Skin epidermis (tissue), 12 donors: ENCODE measurements at regions not wholly inside any gene's neighbourhood (a gene's known extent, or its start where the extent isn't known, plus 50 kb on each side); places are given as distances from the start of the nearest gene placed in this dataset.

Experiments
- H3K27ac ChIP-seq, 21 experiments: fragments of 200-600 bp; sonication (generic) in 11 of 21; one replicate each; pipeline ENCODE4 v1.5.0; 2020; ENCODE audit warnings: mild to moderate bottlenecking in 3 of 21, inconsistent platforms in 2 of 21, moderate library complexity in 2 of 21
- H3K4me3 ChIP-seq, 7 experiments: fragments of 200-600 bp; sonication (generic) in 2 of 7; one replicate each; pipeline ENCODE4 v1.5.0; 2020; ENCODE audit warnings: inconsistent platforms in 2 of 7, mild to moderate bottlenecking in 2 of 7, moderate library complexity in 1 of 7

DNA sequence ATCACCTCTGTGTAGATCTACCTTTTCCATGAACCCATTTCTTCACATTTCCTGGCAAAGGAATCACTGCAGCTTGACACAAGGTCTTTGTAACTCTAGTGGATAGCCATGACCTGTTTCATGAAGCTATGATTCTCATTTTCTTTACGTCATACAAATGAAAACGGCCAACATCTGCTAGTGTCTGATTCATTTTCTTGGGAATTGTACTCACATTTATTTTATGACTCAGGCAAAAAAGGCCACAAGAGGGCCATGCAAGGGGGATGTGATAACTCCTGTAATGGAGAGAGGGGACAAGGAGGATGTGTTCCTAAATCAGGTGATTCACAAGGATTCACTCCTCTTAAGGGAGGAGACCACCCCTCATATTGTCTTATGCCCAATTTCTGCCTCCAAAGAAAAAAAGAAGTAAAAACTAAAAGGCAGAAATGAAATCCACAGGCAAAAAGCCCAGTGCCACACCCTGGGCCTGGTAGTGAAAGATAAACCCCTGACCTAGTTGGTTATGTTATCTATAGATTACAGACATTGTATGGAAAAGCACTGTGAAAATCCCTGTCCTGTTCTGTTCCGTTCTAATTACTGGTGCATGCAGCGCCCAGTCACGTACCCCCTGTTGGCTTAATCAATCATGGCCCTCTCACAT is 249.9 kb downstream of the IPMK start:
- Histone ChIP-seq H3K27ac (no peak overlapping the region), H3K4me3 (no peak overlapping the region)

DNA sequence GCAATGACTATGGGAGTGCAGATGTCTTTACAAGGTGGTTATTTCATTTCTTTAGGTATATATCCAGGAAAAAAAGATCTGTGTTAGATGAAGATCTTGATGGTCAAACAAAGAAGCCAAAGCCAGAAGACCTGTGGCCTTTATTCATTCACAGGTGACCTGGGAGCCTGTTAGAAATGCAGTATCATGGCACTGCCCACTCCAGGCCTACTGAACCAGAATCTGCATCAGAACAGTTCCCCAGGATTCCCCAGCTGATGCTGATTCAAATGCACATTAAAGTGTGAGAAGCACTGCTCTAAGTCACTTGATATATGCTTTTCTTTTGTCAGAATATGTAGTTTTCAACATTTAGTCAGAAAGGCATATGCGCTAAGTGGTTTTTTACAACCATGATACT is 251.1 kb downstream of the IPMK start:
- no peak overlapping the region for H3K4me3 ChIP-seq
- H3K27ac ChIP-seq = no peak overlapping the region

GRCh38 chr10:58014436-58014835 is 253.3 kb downstream of the IPMK start:
- no peak overlapping the region for H3K4me3 ChIP-seq
- no peak overlapping the region for H3K27ac ChIP-seq

DNA sequence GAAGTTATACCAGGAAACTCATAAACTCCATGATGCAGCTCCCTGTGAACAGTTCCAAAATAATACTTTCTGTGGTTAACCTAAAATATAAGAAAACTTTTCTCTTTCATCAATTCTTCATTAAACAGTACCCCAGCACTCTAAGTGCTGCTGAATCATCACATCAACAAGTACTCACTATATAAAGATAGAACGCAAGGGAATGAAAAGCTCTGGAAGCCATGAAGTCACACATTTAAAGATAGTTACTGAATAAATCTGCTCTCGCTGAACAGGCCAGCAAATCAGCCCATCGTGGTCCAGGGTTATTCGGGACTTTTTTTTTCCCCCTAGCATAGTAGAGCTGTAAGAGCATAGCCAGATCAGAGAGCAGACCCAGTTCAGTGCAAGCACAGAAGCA is 254.3 kb downstream of the IPMK start:
- no peak overlapping the region for H3K4me3 ChIP-seq

DNA sequence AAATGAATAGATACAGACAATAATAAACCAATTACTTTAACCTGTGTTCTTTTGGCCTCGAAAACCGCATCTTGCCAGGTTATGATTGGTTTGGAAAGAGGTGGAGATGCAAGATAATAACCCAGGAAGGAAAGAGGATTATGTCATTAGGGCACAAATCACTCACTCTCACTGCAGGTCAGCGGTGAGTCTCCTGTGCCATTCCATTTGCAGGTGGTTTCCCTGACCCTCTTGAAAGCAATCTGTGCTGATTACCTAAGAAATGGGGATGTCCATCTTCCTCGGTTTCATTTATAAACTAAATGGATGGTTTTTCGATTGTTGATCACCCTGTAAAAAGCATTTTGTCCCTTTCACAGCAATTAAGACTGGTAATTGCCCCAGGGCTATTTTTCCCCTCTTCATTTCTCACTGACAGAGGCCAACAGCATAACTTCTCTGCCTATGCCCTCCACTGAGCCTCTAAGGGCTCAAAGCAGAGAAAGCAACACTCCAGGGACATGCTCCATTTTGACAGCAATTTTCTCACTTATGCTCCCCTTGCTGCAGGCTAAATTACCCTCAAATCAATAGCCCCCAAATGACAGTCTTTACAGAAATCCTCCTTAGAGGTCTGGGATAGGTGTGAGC is 257.5 kb downstream of the IPMK start:
- Histone ChIP-seq H3K4me3 (no peak overlapping the region), H3K27ac (no peak overlapping the region)

More for the DNA sequence above, 254.3 kb downstream of the IPMK start:
- H3K27ac ChIP-seq = no peak overlapping the region

DNA sequence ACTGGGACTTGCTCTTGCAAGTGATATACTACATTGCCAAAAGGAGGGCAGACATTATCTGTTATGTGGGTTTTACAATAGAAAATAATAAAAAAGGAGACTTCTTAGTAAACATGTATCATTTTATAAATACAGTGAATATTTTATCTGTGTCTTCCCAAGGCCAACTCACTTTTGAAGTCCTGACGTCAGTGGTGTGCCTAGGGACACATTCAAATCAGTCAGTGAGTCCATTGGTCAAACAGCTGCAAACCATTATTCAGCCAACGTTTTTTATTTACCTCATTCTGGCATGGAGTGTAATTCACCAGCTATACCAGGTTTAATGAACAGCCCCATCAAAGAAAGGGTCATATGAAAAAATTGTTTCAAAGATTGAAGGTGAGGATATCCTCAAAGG is 263.7 kb downstream of the IPMK start:
- Histone ChIP-seq H3K4me3 (no peak overlapping the region), H3K27ac (no peak overlapping the region)

DNA sequence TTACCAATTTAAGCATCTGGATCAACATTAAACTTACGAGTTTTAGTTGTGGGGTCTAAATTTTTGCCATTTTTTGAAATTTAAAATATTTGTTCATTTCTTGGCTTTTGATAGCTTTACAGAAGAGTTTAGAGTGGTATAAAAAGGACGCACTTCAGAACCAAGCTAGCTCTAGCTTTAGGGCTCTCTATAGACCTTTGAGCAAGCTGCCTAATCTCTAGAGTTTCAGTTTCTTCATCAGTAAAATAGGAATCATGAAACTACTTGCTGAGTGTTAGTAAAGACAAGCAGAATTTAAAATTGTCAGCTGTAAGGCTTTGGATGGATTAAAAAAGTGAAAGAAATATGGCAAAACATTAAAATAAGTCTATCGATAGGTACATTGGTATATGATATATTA is 266.5 kb downstream of the IPMK start:
- Histone ChIP-seq H3K27ac (no peak overlapping the region), H3K4me3 (no peak overlapping the region)

GRCh38 chr10:57996536-57996935 is 271.2 kb downstream of the IPMK start:
- Histone ChIP-seq H3K27ac (no peak overlapping the region), H3K4me3 (no peak overlapping the region)

- Histone ChIP-seq H3K4me3 (no peak overlapping the region), H3K27ac (no peak overlapping the region)
Measured at GRCh38 chr10:57993302-57993701, 274.4 kb downstream of the IPMK start.

DNA sequence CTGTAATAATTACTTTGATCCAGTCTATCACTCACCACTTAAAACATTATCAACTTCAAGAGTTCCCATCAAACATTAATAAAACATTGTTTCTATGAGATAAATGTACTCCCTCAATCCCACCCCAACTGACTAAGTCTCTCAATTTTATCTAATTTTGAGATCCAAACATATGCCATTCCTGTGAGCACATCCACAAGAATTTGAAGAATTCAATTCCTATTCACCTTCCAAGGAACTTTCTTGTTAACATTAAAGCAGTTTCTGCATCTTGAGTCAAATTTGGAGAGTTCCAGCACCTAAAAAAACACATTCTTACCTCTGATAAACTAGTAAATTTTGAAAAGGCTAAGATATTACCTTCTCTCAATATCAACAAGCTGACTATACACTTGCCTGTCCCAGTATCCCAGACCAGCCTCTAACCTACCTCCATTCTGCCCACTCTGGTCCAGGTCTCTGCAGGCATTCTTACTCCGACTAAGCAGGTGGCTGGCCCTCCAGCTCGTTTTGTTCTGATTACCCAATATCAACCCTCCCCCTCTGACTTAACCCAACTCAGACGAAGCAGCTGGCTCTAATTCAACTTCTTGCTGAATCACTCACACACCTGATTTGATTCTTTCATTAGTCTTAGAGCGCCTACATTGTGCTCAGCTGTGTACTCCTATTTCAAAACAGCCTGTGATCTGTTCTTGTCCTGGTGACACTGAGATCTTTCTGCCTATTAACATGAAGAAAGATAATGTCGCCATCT is 275.2 kb downstream of the IPMK start:
- Histone ChIP-seq H3K27ac (no peak overlapping the region), H3K4me3 (no peak overlapping the region)

- H3K27ac ChIP-seq = no peak overlapping the region
- H3K4me3 ChIP-seq = no peak overlapping the region
Measured at GRCh38 chr10:57988964-57989363, 278.7 kb downstream of the IPMK start.

- H3K27ac ChIP-seq = no peak overlapping the region
- H3K4me3 ChIP-seq = no peak overlapping the region
Measured at GRCh38 chr10:57987055-57987721, 280.5 kb downstream of the IPMK start.

GRCh38 chr10:57986422-57986821 is 281.3 kb downstream of the IPMK start:
- no peak overlapping the region for H3K4me3 ChIP-seq

DNA sequence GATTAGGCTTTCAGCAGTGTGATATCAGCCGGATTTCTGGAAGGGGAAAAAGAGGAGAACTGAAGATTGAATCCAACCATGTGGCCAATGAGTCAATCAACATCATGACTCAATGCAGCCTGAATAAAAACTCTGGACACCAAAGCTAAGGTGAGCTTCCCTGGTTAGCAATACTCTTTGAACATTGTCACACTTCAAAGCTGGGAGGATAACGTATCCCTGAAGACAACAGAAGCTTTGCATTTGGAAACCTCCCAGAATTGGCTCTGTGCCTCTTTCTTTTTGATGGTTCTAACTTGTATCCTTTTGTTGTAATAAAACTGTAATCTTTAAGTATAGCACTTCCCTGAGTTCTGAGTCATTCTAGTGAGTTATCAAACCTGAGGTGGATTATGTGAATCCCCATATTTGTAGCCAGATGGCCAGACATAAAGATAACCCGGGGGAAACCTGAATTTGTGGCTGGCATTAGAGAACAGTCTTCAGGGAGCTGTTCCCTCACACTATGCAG is 284.4 kb downstream of the IPMK start:
- Histone ChIP-seq H3K4me3 (no peak overlapping the region), H3K27ac (no peak overlapping the region)

More at GRCh38 chr10:57986422-57986821, 281.3 kb downstream of the IPMK start:
- H3K27ac ChIP-seq = no peak overlapping the region

DNA sequence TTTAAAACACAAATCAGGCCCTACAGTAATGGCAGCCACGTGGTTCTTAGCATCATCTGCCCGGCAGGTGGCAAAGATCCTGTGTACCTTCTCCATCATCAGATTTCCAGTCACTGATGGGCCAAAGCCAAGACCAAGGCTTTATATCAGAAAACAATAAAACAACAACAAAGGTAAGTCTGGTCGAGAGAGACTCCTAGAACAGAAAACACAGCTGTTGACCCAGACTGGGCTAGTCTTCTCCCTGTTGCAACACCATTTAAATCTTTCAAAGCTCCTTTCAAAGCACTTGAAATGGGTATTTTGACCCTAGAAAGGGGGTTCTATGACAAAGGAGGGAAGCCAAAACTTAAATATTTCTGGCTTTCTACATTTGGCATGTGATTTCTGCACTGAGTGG is 285.6 kb downstream of the IPMK start:
- H3K27ac ChIP-seq = no peak overlapping the region
- H3K4me3 ChIP-seq = no peak overlapping the region

GRCh38 chr10:57979956-57980355 is 287.7 kb downstream of the IPMK start:
- Histone ChIP-seq H3K27ac (no peak overlapping the region), H3K4me3 (no peak overlapping the region)

DNA sequence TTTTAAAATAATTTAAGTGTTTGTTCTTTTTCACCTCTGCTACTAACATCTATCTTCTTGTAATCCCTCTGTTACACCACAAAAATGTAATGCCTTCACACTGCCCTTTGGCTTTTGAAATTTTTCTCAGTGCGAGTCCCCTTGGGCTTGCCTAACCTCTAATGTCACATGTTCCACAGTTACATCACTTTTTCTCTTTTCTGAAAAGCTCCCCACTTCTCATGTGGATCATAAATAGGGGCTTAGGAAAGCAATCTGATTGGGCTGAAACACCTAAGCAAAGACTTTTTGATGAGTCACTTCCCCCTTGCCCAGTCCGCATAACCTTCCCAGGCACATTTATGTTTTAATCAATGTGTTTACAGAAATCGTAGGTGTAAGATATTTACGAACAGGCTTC is 288.2 kb downstream of the IPMK start:
- Histone ChIP-seq H3K4me3 (no peak overlapping the region), H3K27ac (no peak overlapping the region)

DNA sequence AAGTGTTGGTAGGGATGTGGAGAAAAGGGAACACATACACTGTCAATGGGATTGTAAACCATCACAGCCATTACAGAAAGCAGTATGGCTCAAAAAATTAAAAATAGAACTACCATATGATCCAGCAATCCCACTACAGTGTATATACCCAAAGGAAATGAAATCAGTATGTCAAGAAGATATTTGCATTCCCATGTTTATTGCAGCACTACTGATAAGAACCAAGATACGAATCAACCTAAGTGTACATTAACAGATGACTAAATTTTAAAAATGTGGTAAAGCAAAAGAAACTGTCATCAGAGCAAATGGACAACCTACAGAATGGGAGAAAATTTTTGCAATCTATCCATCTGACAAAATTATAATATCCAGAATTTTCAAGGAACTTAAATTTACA is 290.4 kb downstream of the IPMK start:
- Histone ChIP-seq H3K27ac (no peak overlapping the region), H3K4me3 (no peak overlapping the region)

GRCh38 chr10:57973451-57973850 is 294.2 kb downstream of the IPMK start:
- no peak overlapping the region for H3K27ac ChIP-seq
- no peak overlapping the region for H3K4me3 ChIP-seq

GRCh38 chr10:57972783-57973182 is 294.9 kb downstream of the IPMK start:
- Histone ChIP-seq H3K27ac (no peak overlapping the region), H3K4me3 (no peak overlapping the region)
